Choroid plexus epithelial cell (primary cell): ENCODE measurements at regions not wholly inside any gene's neighbourhood (a gene's known extent, or its start where the extent isn't known, plus 50 kb on each side); places are given as distances from the start of the nearest gene placed in this dataset.

ENCODE experiments used
- DNase-seq: peaks from one replicate; pipeline ENCODE4 v3.0.0-alpha.2; 2010; ENCODE audit warnings: low read depth
- H3K4me3 ChIP-seq: 2 replicates; pipeline ENCODE4 v1.5.1; 2011; ENCODE audit warnings: low read depth, mild to moderate bottlenecking, control low read depth, low read length, moderate library complexity
- TF ChIP-seq, protein P1 (sequence below): conservative IDR thresholded peaks from 2 replicates; pipeline ENCODE4 v1.5.1; 2011; ENCODE audit warnings: low read depth, mild to moderate bottlenecking, control low read depth, inconsistent platforms, low read length, moderate library complexity

DNA sequence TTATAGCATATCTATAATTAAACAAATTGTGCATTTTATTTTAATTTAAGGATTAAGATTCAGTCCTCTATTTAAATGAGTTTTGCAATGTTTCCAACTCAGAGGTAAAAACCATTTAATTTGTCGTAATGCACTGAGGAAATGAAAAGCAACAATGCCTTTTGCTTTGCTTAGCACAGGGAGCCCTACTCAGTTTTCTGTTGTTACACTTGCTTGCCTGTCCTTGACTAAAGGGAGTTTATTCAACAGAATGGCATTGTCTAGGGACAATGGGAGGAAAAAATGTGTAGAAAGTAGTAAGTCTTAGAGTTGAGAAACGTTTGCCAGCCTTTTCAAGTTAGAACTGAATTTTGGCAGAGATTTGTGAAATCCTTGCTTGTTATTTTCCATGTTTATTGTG lies 734.2 kb upstream of the ANO3 start:
- H3K4me3 ChIP-seq: no peak overlapping the region
- DNase-seq: no peak
- TF ChIP-seq, protein P1, sequence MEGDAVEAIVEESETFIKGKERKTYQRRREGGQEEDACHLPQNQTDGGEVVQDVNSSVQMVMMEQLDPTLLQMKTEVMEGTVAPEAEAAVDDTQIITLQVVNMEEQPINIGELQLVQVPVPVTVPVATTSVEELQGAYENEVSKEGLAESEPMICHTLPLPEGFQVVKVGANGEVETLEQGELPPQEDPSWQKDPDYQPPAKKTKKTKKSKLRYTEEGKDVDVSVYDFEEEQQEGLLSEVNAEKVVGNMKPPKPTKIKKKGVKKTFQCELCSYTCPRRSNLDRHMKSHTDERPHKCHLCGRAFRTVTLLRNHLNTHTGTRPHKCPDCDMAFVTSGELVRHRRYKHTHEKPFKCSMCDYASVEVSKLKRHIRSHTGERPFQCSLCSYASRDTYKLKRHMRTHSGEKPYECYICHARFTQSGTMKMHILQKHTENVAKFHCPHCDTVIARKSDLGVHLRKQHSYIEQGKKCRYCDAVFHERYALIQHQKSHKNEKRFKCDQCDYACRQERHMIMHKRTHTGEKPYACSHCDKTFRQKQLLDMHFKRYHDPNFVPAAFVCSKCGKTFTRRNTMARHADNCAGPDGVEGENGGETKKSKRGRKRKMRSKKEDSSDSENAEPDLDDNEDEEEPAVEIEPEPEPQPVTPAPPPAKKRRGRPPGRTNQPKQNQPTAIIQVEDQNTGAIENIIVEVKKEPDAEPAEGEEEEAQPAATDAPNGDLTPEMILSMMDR: no peak

DNA sequence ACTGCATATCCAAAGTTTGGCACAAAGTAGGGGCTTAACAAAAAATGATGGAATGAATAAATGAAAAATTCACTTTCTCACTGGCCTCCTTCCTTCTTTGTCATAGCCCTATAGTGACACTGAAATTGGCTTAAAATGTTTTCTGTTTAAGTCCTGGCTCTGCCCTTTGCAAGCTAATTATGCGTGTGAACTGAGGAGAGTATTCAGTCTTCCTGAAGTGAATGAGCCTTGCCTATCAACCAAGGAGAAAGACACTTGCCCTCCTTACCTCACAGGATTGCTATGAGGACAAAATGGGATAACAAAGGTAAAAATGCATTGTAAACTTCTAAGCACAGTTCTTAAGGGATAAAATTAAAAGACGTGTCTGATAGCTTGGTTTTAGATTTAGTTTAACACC lies 729.8 kb upstream of the ANO3 start:
- TF ChIP-seq, protein P1: no peak
- DNase-seq: no peak
- no peak overlapping the region for H3K4me3 ChIP-seq

DNA sequence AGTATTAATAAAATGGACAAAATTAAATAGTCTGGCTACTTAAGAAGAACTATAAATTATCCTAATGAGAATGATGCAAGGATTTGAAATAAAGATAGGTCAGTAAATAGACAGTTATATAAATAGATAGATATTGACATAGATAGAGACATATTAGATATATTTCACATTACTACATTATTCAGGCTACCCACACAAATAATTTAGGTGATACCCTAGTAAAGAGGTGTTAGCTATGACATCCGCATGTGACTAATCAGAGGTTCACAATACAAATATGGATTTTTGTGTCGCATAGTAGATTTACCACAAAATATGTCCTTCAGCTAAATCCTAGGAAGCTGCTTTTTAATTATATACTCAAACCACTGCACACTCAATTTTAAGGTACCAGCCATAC lies 729.0 kb upstream of the ANO3 start:
- DNase-seq: no peak
- no peak overlapping the region for H3K4me3 ChIP-seq
- TF ChIP-seq, protein P1: no peak

DNA sequence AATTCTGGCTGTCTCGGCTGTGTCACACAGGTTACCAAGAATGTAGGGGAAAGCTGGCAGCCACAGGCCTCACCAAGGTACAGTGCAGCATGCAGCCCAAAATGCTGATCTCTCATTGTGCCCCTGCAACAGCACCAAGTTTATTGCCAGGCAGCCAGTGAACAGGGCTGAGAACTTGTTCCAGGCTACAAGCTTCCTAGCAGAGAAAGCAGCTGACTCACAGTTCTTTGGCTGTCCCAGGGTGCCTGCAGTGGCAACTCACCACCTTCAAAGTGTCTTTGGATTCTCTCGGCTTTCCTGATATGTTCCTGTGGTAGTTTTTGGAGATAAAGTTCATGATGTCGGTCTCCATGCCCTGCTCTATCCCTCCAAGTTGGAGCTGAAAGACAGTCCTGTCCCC lies 719.1 kb upstream of the ANO3 start:
- no peak overlapping the region for H3K4me3 ChIP-seq
- TF ChIP-seq, protein P1: no peak
- DNase-seq: no peak

DNA sequence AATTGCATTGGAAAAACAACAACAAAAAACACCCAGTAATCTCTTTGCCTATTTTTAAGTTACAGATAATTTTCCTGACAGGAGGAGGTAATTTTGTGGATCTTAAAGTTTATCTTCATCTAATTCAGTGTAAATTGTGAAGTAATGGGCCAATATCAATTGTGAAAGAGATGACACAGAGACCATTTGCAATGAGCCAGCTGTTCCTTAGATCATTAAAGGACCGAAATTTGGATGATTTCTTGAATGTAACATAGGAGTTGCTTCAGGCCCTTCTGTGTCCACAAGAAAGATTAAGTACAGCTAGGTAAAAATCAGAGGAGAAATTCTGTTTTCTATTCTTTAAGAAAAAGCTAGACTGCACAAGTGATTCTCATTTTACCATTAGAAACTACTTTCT lies 718.5 kb upstream of the ANO3 start:
- no peak for DNase-seq
- TF ChIP-seq, protein P1: no peak
- H3K4me3 ChIP-seq: no peak overlapping the region

DNA sequence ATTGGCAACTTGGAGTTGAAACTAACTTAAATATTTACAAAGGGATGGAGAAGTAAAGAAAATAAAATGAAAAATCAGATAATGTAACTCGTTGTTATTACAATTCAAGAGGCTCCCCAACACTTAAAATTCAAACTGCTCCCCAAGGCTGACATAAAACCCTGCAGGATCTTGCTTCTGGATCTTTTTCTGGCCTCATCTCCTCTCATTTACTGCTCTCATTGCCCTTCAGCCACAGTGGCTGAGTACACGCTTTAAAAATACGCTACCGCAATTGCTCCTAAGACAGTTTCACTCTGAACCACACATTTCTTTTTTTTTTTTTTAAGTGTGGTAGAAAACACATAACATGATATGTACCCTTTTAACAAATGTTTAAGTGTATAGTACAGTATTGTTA lies 718.1 kb upstream of the ANO3 start:
- no peak overlapping the region for H3K4me3 ChIP-seq
- TF ChIP-seq, protein P1: no peak
- DNase-seq: no peak

DNA sequence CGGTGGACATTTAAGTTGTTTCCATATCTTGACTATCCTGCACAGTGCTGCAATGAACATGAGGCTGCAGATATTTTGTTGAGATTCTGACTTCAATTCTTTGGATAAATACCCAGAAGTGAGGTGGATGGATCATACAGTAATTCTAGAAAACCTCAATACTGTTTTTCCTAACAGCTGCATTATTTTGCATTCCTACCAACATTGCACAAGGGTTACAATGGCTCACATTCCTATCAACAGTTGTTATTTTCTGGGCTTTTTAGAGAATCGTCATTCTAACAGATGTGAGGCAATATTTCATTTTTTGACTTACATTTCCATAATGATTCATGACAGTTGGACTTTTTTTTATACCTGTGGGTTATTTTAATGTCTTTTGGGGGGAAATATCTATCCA lies 716.9 kb upstream of the ANO3 start:
- H3K4me3 ChIP-seq: no peak overlapping the region
- no peak for DNase-seq
- TF ChIP-seq, protein P1: no peak
